NCI-H446 (cell line): ENCODE measurements at regions not wholly inside any gene's neighbourhood (a gene's known extent, or its start where the extent isn't known, plus 50 kb on each side); places are given as distances from the start of the nearest gene placed in this dataset.

Experiments
- DNase-seq, 2 experiments: peaks; one replicate each; lab custom pipeline; 2025; lab: John Stamatoyannopoulos, UW

DNA sequence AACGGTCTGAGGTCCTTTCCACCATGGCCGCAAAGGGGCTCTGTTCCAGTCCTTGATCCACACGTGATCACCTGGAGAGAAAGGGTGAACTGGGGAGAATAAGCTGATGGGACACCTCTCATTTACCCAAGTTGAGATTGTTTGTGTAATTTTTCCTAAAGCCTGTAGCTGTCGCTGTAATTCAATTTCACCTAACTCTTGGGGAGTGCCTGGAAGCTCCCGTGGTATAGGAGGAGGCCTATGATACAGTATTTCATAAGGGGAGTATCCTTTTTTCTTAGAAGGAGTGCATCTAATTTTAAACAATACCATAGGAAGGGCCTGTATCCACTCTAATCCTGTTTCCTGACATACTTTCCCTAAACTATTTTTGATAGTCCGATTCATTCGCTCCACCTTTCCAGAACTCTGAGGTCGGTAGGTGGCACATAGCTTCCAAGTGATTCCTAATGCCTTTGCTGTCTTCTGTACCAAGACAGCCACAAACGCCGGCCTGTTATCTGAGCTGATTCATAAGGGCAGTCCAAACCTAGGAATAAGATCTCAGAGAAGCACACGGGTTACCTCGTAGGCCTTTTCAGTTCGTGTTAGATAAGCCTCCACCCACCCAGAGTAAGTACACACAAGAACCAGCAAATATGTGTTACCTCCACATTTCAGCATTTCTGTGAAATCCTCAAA, 78.9 kb upstream of the VEPH1 start:
- peak in 1 of 2 experiments; percentile 24 for DNase-seq

DNA sequence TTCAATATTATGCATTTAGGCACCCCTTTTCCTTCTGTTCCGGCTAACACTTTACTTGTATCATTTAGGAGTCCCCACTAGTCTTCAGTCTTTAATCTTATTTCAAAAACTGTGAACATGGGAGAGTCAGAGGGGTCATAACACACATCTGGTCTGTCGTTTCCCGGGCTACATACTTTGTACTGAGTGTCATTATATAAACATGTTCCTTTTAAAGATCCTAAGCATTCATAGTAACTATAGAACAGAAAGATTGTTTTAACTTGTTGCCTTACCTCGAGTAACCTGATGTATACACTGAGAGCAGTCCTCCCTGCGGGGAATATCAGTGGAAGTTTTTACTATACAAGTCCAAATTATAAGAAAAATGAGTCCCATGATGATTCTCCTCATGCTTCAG, 78.2 kb upstream of the VEPH1 start:
- no peak for DNase-seq

DNA sequence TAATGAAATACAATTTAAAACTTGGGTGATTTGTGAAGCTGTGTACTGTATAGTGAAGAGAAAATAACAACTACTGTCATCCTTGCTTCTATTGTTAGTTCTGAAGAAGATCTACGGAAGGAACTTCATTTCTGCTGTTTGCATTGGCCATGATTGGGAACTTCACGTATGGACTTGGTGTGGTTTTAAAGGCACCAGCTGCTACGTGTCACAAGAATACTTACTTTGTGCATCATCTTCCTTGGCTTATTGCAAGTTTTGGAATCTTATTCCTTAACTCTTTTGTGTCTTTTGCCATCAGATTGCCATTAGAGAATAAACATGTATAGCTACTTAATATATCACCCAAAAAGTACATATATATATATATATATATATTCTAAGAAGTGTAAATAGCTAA, 75.0 kb upstream of the VEPH1 start:
- no peak for DNase-seq

DNA sequence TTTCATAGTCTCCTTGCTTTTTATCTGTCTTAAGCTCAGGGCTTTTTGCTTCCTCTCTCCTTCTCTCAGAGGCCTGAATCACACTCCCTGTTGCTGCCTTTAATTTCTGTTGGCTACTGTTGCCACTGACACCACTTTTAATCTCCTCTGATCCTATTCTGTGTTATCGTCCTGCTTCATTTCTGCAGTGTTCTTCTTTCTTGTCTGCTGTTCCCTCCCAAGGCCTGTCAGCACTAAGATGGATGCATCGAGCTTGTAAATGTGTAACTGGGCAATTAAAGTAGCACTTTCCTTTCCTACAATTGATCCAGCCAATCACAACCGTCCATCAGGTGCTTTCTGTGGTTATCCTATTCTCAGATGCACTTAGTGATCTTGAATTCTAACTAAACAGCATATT, 71.3 kb upstream of the VEPH1 start:
- DNase-seq = no peak

DNA sequence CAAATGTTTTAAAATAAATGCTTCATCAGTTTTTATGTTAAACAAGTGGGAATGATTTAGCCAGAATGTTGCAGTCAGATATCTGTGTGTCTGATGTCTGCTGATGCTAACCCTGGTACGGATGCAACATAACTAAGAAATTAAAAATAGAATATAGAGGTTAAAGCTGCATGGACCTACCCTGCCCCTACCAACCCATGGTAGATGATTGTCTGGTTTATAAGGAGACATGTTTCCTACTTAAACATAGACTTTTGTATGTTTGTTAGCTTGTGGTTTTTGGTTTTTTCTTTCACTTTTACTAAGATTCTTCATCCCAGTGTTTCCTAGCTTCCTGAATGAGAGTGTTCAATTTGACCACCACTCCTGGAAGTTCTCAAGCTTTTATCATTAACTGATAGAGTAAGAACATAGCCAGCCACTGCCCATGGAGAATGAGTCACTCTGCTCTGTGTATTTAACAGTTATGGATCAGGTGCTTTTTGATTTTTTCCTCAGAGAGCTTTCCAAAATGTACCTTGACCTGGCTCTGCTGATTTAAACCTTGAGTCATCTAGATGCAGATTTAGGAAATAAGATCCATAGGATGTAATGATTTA, 70.7 kb upstream of the VEPH1 start:
- DNase-seq = no peak

DNA sequence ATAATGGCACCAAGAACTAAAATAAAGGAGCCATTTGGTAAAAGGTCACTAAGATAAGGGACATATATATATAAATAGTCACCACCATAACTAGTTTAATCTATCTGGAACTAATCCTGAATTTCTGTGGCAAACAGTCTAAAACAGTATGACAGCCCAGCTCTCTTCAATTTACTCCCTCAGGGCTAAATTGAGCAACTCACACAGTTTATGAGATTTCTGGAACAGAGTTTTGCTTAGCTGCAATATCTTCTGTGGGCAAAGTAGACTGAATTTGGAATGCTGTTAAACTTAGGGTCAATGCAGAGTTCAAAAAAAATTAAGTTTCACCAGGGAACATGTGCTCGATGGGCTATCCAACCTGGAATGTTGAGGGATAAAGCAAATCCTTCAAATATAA, 70.1 kb upstream of the VEPH1 start:
- no peak for DNase-seq

DNA sequence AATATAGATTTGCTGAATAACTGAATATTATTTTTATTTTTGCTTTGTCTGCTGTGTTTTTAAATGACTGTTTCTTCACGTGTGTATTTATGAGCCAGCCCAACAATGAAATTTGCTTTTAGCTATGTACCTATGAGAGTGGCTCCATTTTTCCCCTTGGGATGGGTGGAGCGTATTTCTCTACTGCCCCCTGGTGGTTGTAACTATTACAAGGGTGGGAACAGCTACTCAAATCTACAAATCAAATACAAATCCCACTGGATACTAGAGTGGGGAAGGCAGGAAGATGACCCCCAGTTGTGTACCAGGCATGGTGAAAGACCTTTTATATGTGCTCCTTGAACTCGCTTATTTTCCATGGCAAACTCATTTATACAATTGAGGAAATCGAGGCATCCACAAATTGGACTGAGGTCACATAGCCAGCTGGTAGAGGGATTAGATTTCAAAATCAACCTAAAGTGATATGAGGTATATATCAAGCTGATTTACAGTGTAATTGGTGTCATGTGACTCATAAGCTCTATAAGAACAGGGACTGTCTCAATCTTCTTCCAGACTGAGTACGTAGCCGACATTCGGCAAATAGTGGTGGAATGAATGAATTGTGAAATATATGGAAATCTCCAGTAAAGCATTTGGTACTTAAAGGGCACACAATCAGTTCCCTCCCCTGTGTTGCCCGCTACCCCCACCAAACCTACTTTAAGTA, 69.5 kb upstream of the VEPH1 start:
- DNase-seq = peak; percentile 51 to 78

DNA sequence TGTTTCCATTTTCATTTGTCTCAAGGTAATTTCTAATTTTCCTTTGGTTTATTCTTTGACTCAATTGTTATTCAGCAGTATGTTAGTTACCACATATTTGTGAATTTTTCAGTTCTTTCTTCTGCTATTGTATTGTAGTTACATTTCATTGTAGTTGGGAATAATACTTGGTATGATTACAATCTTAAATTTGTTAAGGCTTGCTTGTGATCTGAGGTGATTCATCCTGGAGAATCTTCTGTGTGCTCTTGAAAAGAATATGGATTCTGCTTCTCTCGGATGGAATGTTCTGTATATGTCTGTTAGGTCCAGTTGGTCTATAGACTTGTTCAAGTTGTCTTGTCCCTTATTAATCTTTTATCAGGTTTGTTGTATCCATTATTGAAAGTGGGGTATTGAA, 63.4 kb upstream of the VEPH1 start:
- no peak for DNase-seq

DNA sequence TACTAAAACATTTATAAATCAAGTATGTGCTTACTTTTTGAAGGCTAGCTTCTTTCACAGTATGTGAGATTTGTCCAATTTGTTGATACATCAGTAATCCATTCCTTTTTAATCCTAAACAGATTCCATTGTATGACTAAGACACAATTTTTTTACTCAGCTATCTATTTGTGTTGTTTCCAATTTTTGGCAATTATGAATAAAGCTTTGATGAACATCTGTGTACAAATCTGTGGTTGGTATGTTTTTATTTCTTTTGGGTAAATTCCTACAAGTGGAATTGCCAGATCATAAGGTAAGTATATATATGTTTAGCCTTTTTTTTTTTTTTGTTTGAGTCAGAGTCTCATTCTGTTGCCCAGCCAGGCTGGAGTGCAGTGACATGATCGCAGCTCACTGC, 56.2 kb upstream of the VEPH1 start:
- DNase-seq = no peak
